Suprapubic skin (tissue), 3 donors: ENCODE measurements at regions not wholly inside any gene's neighbourhood (a gene's known extent, or its start where the extent isn't known, plus 50 kb on each side); places are given as distances from the start of the nearest gene placed in this dataset.

ENCODE experiments used
- CTCF ChIP-seq, 2 donors: fragments of 200-600 bp in 1 of 2; fragments of 450-650 bp in 1 of 2; sonication (generic) in 1 of 2; IDR thresholded peaks; one replicate each; pipeline ENCODE4 v1.5.1; 2016 to 2019; ENCODE audit warnings: antibody characterized with exemption in 2 of 2, mild to moderate bottlenecking in 1 of 2, moderate library complexity in 1 of 2
- POLR2A ChIP-seq, 2 donors: fragments of 450-650 bp; IDR thresholded peaks; one replicate each; pipeline ENCODE4 v1.6.1; 2017; ENCODE audit warnings: antibody characterized with exemption in 2 of 2, mild to moderate bottlenecking in 2 of 2, moderate library complexity in 2 of 2

- TF ChIP-seq CTCF (IDR thresholded peaks at IDR 0.05) (no peak), POLR2A (IDR thresholded peaks at IDR 0.05) (no peak)
Observed at GRCh38 chr7:76133839-76134238, 67.9 kb upstream of the SRRM3 start.
